ENCODE measurements at regions not wholly inside any gene's neighbourhood (a gene's known extent, or its start where the extent isn't known, plus 50 kb on each side); places are given as distances from the start of the nearest gene placed in this dataset.

GRCh38 chr11:91959411-91959810, 265.2 kb upstream of the FAT3 start:
- TF ChIP-seq CTCF (IDR thresholded peaks at IDR 0.05; ENCODE audit: poor library complexity) (no peak), EZH2phosphoT487 (IDR thresholded peaks at IDR 0.05; ENCODE audit: low read depth, severe bottlenecking, unreplicated experiment) (no peak), EZH2 (IDR thresholded peaks at IDR 0.05; ENCODE audit: borderline replicate concordance) (no peak)

Measured in hepatocyte (in vitro differentiated cells).